Breast epithelium (tissue), 3 donors: ENCODE measurements at regions not wholly inside any gene's neighbourhood (a gene's known extent, or its start where the extent isn't known, plus 50 kb on each side); places are given as distances from the start of the nearest gene placed in this dataset.

Experiments used
- CTCF ChIP-seq, 3 donors: fragments of 450-650 bp; IDR thresholded peaks; one replicate each; pipeline ENCODE4 v1.5.1; 2016 to 2017; ENCODE audit warnings: antibody characterized with exemption in 3 of 3, mild to moderate bottlenecking in 3 of 3, moderate library complexity in 3 of 3
- POLR2AphosphoS5 ChIP-seq, 3 donors: sonication (generic); formaldehyde crosslinking; IDR thresholded peaks; one replicate each; pipeline ENCODE4 v1.6.1; 2017; ENCODE audit warnings: antibody characterized with exemption in 3 of 3

- no peak for TF ChIP-seq POLR2AphosphoS5 (IDR thresholded peaks at IDR 0.05)
- no peak for TF ChIP-seq CTCF (IDR thresholded peaks at IDR 0.05)
Measured at GRCh38 chr13:67977066-67977465, 746.9 kb upstream of the PCDH9 start.
